Testis (tissue), 2 donors: ENCODE measurements at regions not wholly inside any gene's neighbourhood (a gene's known extent, or its start where the extent isn't known, plus 50 kb on each side); places are given as distances from the start of the nearest gene placed in this dataset.

Experiments used
- CTCF ChIP-seq, 3 experiments: fragments of 450-650 bp in 2 of 3; fragments of 200-600 bp in 1 of 3; sonication (generic) in 1 of 3; IDR thresholded peaks; one replicate each; pipeline ENCODE4 v1.5.1; 2016 to 2019; ENCODE audit warnings: antibody characterized with exemption in 3 of 3, mild to moderate bottlenecking in 2 of 3, moderate library complexity in 1 of 3
- POLR2A ChIP-seq: fragments of 450-650 bp; IDR thresholded peaks from one replicate; pipeline ENCODE4 v1.6.1; 2017; ENCODE audit warnings: antibody characterized with exemption, mild to moderate bottlenecking, moderate library complexity

GRCh38 chr3:127072971-127073783 lies 90.3 kb downstream of the PLXNA1 start:
- TF ChIP-seq CTCF (IDR thresholded peaks at IDR 0.05) (no peak), POLR2A (no peak)
